B cell (primary cell): ENCODE measurements at regions not wholly inside any gene's neighbourhood (a gene's known extent, or its start where the extent isn't known, plus 50 kb on each side); places are given as distances from the start of the nearest gene placed in this dataset.

ENCODE experiments used
- CTCF ChIP-seq: fragments of 200-600 bp; IDR thresholded peaks from one replicate; pipeline ENCODE4 v1.8.0; 2022; ENCODE audit warnings: antibody characterized with exemption, mild to moderate bottlenecking
- EZH2 ChIP-seq: IDR thresholded peaks from 2 replicates; pipeline ENCODE4 v1.6.1; 2012; ENCODE audit warnings: borderline replicate concordance, low read depth, mild to moderate bottlenecking, moderate library complexity, low read length; ENCODE audit not compliant: insufficient read depth, poor library complexity, severe bottlenecking

GRCh38 chr3:74562558-74563269 lies 51.7 kb downstream of the CNTN3 start:
- TF ChIP-seq CTCF = no peak
- no peak for TF ChIP-seq EZH2
